ENCODE measurements at regions not wholly inside any gene's neighbourhood (a gene's known extent, or its start where the extent isn't known, plus 50 kb on each side); places are given as distances from the start of the nearest gene placed in this dataset.

DNA sequence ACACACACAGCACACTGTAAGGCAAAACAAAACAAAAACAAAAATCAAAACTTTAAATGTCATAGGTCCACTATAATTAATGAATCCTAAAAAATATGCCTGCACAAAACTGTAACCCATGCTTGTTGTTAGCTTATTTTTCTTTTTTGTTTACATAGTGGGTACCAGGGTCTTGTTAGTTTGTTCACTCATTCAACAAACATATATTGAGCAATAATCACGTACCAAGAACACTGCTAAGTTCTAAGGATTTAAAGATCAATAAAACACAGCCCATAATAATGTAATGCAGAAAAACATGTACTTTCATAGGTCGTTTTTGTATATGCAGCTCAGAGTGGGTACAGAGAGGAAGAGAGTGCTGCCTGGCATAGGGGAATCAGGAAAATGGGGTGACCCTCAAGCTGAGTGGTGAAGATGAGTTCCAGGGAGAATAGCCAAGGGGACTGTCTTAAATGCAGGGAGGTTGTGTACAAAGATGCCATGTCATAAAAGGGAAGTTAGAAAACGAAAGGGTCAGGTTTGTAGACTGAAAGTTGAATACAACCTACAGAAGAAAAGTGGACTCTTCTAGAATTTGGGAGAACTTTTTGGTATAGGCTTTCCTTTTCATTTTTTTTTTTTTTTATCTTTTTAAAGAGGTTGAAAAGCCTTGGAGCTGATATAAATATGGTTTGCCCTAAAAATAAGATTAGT lies 113.3 kb upstream of the TBX18 start:
- no peak for DNase-seq
- H3K9me3 ChIP-seq (replicated peaks) = peaks cover 5% of the 10 kb centered on the region
- TF ChIP-seq, protein P1, sequence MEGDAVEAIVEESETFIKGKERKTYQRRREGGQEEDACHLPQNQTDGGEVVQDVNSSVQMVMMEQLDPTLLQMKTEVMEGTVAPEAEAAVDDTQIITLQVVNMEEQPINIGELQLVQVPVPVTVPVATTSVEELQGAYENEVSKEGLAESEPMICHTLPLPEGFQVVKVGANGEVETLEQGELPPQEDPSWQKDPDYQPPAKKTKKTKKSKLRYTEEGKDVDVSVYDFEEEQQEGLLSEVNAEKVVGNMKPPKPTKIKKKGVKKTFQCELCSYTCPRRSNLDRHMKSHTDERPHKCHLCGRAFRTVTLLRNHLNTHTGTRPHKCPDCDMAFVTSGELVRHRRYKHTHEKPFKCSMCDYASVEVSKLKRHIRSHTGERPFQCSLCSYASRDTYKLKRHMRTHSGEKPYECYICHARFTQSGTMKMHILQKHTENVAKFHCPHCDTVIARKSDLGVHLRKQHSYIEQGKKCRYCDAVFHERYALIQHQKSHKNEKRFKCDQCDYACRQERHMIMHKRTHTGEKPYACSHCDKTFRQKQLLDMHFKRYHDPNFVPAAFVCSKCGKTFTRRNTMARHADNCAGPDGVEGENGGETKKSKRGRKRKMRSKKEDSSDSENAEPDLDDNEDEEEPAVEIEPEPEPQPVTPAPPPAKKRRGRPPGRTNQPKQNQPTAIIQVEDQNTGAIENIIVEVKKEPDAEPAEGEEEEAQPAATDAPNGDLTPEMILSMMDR (IDR thresholded peaks at IDR 0.05; ENCODE audit: borderline replicate concordance) = no peak

DNA sequence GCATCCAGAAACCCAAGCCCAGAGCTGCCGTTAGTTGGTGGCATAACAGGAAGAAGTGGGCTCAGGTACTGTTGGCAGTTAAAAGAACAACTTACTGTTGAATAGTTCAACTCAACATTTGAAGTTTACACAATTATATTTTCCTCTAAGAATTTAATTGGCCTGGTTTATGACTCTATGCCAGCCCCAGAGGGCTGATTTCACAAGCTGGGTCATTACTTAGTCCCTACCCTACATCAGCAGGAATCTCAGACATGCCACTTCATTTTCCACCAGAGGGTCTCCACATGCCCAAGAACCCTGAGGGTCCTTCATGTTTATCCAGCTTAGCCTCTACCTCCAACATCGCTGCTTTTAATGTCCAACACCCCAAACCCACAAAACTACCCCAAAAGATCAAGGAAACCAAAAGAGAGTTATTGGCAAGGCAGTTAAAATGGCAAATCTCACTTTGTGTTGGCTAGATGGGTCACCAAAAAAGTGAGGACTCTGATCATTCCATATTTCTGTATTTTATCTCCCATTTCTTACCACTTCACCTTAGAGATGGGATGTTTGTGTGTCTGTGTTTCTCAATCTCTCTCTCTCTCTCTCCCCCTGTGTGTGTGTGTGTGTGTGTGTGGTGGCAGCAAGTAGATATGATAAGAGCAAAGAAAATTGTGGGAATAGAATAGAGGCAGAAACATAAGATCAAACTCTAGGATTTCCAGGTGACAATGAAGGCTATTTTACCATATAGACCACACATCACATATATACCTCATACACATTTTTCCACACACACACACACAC lies 112.5 kb upstream of the TBX18 start:
- Histone ChIP-seq H3K9me3 (replicated peaks) (peaks cover 5% of the 10 kb centered on the region), H3K4me3 (no peak overlapping the region), H3K27ac (replicated peaks) (no peak overlapping the region), H3K27me3 (ENCODE audit: low read depth) (no peaks in the 10 kb centered on the region), H3K4me1 (no peaks in the 10 kb centered on the region), H3K36me3 (no peaks in the 10 kb centered on the region)
- TF ChIP-seq, protein P1 (IDR thresholded peaks at IDR 0.05; ENCODE audit: borderline replicate concordance) = no peak
- intact Hi-C loops (cut with micrococcal nuclease) = no loop called here
- no peak for DNase-seq

More for the DNA sequence above, 113.3 kb upstream of the TBX18 start:
- intact Hi-C loops (cut with micrococcal nuclease) = no loop called here
- Histone ChIP-seq H3K27ac (replicated peaks) (no peak overlapping the region), H3K36me3 (no peaks in the 10 kb centered on the region), H3K27me3 (ENCODE audit: low read depth) (no peaks in the 10 kb centered on the region), H3K4me1 (no peaks in the 10 kb centered on the region), H3K4me3 (no peak overlapping the region)

DNA sequence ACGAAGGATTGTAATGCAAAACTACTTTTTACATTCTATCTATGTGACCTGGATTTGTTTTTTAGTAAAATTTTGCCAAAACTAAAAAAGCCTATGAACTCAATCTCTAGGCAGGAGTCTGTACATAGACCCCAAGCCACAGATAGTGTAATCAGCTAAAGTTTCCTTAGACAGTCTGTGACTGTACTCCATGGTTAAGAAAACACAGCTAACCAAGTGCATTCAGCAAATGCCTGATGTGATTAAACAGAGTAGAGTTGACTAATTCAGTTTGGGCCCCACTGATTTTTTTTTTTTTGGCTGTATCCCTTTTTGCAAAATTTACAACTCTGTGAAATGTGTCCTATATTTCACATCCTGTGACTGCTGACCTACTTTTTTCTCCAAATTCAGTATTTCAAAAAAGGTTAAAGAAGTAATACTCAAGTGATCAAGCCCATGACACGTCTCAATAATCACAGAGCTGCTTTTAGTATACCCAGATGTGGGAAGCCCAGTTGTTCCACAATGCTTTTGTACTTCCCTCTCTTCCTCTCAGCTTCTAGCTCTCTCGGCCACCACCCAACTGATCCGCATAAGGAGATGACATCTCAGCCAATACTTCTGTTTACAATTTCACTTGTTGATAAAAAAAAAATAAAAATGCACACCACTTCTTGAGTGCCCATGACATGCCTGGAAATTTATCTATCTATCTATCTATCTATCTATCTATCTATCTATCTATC lies 108.8 kb upstream of the TBX18 start:
- Histone ChIP-seq H3K9me3 (replicated peaks) (peaks cover under 1% of the 10 kb centered on the region), H3K36me3 (no peaks in the 10 kb centered on the region), H3K4me1 (no peaks in the 10 kb centered on the region), H3K27ac (replicated peaks) (no peak overlapping the region), H3K4me3 (no peak overlapping the region), H3K27me3 (ENCODE audit: low read depth) (no peaks in the 10 kb centered on the region)
- TF ChIP-seq, protein P1 (IDR thresholded peaks at IDR 0.05; ENCODE audit: borderline replicate concordance) = no peak
- DNase-seq = no peak
- intact Hi-C loops (cut with micrococcal nuclease) = no loop called here

DNA sequence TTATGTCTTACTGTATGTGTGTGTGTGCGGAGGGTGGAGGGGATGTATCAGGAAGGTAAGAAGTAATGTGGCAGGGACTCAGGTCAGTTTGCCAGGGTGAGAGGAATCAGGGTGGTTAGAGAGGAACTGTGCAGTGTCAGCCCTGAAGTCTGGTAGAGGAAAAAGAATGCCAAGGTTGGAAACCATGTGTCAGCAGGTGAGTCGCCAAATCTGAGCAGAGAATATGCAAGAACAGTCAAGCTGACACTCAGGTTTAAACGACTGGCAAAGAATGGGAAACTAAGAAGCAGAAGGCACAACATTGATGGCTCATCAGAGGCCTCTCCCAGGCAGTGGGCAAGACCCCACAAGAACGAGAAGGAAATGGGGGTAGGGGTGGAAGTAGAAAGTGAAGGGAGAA lies 107.5 kb upstream of the TBX18 start:
- no peaks in the 10 kb centered on the region for H3K4me1 ChIP-seq
- H3K36me3 ChIP-seq = no peaks in the 10 kb centered on the region
- no peak for DNase-seq
- no peaks in the 10 kb centered on the region for H3K27me3 ChIP-seq (ENCODE audit: low read depth)
- intact Hi-C loops (cut with micrococcal nuclease) = no loop called here
- no peak overlapping the region for H3K27ac ChIP-seq (replicated peaks)
- no peaks in the 10 kb centered on the region for H3K9me3 ChIP-seq (replicated peaks)
- TF ChIP-seq, protein P1 (IDR thresholded peaks at IDR 0.05; ENCODE audit: borderline replicate concordance) = no peak
- no peak overlapping the region for H3K4me3 ChIP-seq

GRCh38 chr6:84870672-84871071 lies 106.3 kb upstream of the TBX18 start:
- Histone ChIP-seq H3K4me1 (no peaks in the 10 kb centered on the region), H3K27me3 (ENCODE audit: low read depth) (no peaks in the 10 kb centered on the region), H3K9me3 (replicated peaks) (peaks cover 3% of the 10 kb centered on the region), H3K27ac (replicated peaks) (no peak overlapping the region), H3K36me3 (no peaks in the 10 kb centered on the region), H3K4me3 (no peak overlapping the region)
- TF ChIP-seq, protein P1 (IDR thresholded peaks at IDR 0.05; ENCODE audit: borderline replicate concordance) = no peak
- no peak for DNase-seq
- intact Hi-C loops (cut with micrococcal nuclease) = no loop called here
